Neural progenitor cell (in vitro differentiated cells): ENCODE measurements at regions not wholly inside any gene's neighbourhood (a gene's known extent, or its start where the extent isn't known, plus 50 kb on each side); places are given as distances from the start of the nearest gene placed in this dataset.
A peak's percentile ranks its signal among the peaks of the same experiment; 100 is the strongest.

Source experiments
- DNase-seq: peaks from one replicate; pipeline ENCODE4 v3.0.0-alpha.2; 2016; ENCODE audit warnings: low spot score
- H2AFZ ChIP-seq: fragments of 200-600 bp; sonication (generic); replicated peaks from 2 replicates; pipeline ENCODE4 v1.6.1; 2016; ENCODE audit warnings: antibody characterized with exemption
- H3F3A ChIP-seq: fragments of 200-600 bp; sonication (generic); 2 replicates; pipeline ENCODE4 v1.6.1; 2016; ENCODE audit warnings: antibody characterized with exemption, low read depth
- H3K27ac ChIP-seq: fragments of 200-600 bp; sonication (generic); 2 replicates; pipeline ENCODE4 v1.5.1; 2016; ENCODE audit warnings: mild to moderate bottlenecking
- H3K27me3 ChIP-seq: fragments of 200-600 bp; sonication (generic); 2 replicates; pipeline ENCODE4 v1.6.1; 2016; ENCODE audit warnings: mild to moderate bottlenecking, moderate library complexity
- H3K36me3 ChIP-seq: fragments of 200-600 bp; sonication (generic); 2 replicates; pipeline ENCODE4 v1.5.1; 2016
- H3K4me1 ChIP-seq: fragments of 200-600 bp; sonication (generic); 2 replicates; pipeline ENCODE4 v1.6.1; 2016; ENCODE audit warnings: mixed run types
- H3K4me2 ChIP-seq: fragments of 200-600 bp; sonication (generic); 2 replicates; pipeline ENCODE4 v1.6.1; 2016
- H3K4me3 ChIP-seq: fragments of 200-600 bp; sonication (generic); 2 replicates; pipeline ENCODE4 v1.5.1; 2016
- H3K79me2 ChIP-seq: fragments of 200-600 bp; sonication (generic); 2 replicates; pipeline ENCODE4 v1.6.1; 2016; ENCODE audit warnings: low read depth
- H3K9ac ChIP-seq: fragments of 200-600 bp; sonication (generic); 2 replicates; pipeline ENCODE4 v1.6.1; 2016
- H3K9me3 ChIP-seq: fragments of 200-600 bp; sonication (generic); 2 replicates; pipeline ENCODE4 v1.5.1; 2016; ENCODE audit warnings: low read depth
- H4K20me1 ChIP-seq: fragments of 200-600 bp; sonication (generic); 2 replicates; pipeline ENCODE4 v1.6.1; 2016; ENCODE audit warnings: low read depth
- H3K27ac Mint-ChIP-seq: 3 replicates; pipeline ENCODE4 v1.8.0; 2021; ENCODE audit warnings: mixed read lengths
- H3K27me3 Mint-ChIP-seq: 2 replicates; pipeline ENCODE4 v1.8.0; 2022; ENCODE audit warnings: low read depth, mild to moderate bottlenecking, inconsistent platforms, moderate library complexity, mixed read lengths; ENCODE audit not compliant: insufficient read depth
- H3K36me3 Mint-ChIP-seq: 3 replicates; pipeline ENCODE4 v1.8.0; 2021; ENCODE audit warnings: mixed read lengths
- H3K4me1 Mint-ChIP-seq: 3 replicates; pipeline ENCODE4 v1.8.0; 2021; ENCODE audit warnings: mixed read lengths
- H3K4me3 Mint-ChIP-seq: 3 replicates; pipeline ENCODE4 v1.8.0; 2021; ENCODE audit warnings: mild to moderate bottlenecking, moderate library complexity, mixed read lengths
- H3K9me3 Mint-ChIP-seq: 3 replicates; pipeline ENCODE4 v1.8.0; 2020; ENCODE audit warnings: mixed read lengths
- CTCF ChIP-seq: fragments of 200-600 bp; sonication (generic); IDR thresholded peaks from 2 replicates; pipeline ENCODE4 v1.5.1; 2017; ENCODE audit warnings: antibody characterized with exemption, mild to moderate bottlenecking
- EZH2 ChIP-seq: fragments of 200-600 bp; sonication (generic); IDR thresholded peaks from 2 replicates; pipeline ENCODE4 v1.6.1; 2017; ENCODE audit warnings: antibody characterized with exemption, mild to moderate bottlenecking, moderate library complexity
- EZH2phosphoT487 ChIP-seq: fragments of 200-600 bp; sonication (generic); IDR thresholded peaks from 2 replicates; pipeline ENCODE4 v1.6.1; 2017; ENCODE audit warnings: antibody characterized with exemption

DNA sequence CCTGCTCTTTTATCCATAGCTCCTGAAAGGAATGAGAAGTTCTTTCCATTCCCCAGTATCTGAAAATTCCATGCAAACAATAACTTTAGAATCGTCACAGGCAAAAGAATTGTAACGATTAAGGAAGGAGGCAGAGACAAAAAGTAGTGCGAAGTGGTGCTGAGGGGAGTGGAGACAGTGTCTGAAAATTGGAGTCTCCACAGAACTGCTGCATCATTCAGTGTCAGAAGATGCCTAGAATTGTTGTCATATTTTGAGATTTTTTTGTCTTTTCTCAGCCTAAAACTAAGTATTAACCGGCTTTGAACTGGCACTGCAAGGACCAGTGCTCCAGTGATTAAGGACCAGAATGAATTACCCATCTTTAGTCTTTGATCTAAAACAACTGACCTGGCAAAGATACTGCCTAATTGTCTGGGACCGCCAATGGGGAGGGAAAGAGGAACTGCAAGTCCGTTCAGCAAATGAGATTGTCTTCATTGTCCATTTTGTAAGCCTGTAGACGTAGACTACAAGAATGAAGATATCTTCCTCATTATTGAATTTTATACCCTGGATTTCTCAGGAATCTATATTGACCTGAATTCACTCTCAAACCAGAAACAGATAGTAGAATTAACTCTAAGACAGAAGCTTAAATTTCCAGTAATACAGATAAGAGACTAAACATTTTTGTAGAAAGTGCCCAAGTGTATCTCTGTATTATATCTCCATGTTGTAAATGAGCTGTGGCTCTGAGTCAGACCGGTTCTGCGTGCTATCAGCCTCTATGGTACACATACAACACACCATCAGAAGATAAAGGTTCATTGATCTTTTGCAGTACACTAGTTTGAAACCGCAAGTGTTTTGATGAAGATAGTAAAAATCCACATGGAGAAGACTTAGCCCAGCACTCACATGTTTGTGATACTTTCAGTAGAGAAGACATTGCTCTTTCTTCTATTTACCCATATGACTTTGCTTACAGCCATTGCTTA lies 293.2 kb downstream of the EFNB2 start:
- no peak for DNase-seq
- Histone ChIP-seq H3K27me3 (no peaks in the 10 kb centered on the region), H4K20me1 (no peaks in the 10 kb centered on the region), H2AFZ (no peak overlapping the region), H3K79me2 (no peaks in the 10 kb centered on the region), H3K4me3 (no peak overlapping the region), H3K9ac (no peak overlapping the region), H3K36me3 (no peaks in the 10 kb centered on the region), H3K9me3 (no peaks in the 10 kb centered on the region), H3K4me2 (no peak overlapping the region), H3K4me1 (no peaks in the 10 kb centered on the region), H3F3A (no peaks in the 10 kb centered on the region), H3K27ac (no peak overlapping the region)
- H3K4me3 Mint-ChIP-seq, result no peak overlapping the region
- no peaks in the 10 kb centered on the region for H3K27me3 Mint-ChIP-seq
- TF ChIP-seq CTCF, result no peak
- TF ChIP-seq EZH2, result no peak
- no peak for TF ChIP-seq EZH2phosphoT487
- H3K27ac Mint-ChIP-seq, result no peak overlapping the region
- H3K4me1 Mint-ChIP-seq, result peaks cover 12% of the 10 kb centered on the region
- H3K36me3 Mint-ChIP-seq, result no peaks in the 10 kb centered on the region
- no peaks in the 10 kb centered on the region for H3K9me3 Mint-ChIP-seq

- Mint-ChIP-seq H3K27ac (no peak overlapping the region), H3K27me3 (no peaks in the 10 kb centered on the region), H3K36me3 (no peaks in the 10 kb centered on the region), H3K4me1 (peaks cover 12% of the 10 kb centered on the region), H3K4me3 (no peak overlapping the region), H3K9me3 (no peaks in the 10 kb centered on the region)
- Histone ChIP-seq H3K4me2 (no peak overlapping the region), H3K27me3 (no peaks in the 10 kb centered on the region), H3K9me3 (no peaks in the 10 kb centered on the region), H2AFZ (no peak overlapping the region), H3K79me2 (no peaks in the 10 kb centered on the region), H4K20me1 (no peaks in the 10 kb centered on the region), H3K4me1 (no peaks in the 10 kb centered on the region), H3F3A (no peaks in the 10 kb centered on the region), H3K27ac (no peak overlapping the region), H3K9ac (no peak overlapping the region), H3K36me3 (no peaks in the 10 kb centered on the region), H3K4me3 (no peak overlapping the region)
- no peak for TF ChIP-seq CTCF
- no peak for DNase-seq
These were observed 296.8 kb downstream of the EFNB2 start for GRCh38 chr13:106238690-106239089.

DNA sequence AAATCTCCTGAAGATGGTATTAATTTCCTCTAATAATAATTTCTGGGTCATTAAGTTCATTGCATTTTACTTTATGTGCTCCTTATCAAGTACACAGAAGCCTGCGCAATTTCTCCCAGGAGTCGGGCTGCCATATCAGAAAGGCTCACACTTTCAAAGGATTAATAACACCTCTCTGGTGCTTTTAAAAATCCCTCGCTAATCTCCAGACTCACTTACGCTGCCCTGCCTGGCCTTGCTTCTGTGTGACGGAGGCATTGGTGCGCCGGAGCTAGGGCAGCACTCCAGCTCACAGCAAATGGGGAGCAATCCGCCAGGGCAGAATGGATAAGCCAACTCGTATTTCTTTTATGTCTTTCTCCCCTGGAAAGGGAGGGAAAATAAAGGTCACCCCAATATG lies 300.8 kb downstream of the EFNB2 start:
- H3K4me3 Mint-ChIP-seq, result no peak overlapping the region
- no peak overlapping the region for H3K9ac ChIP-seq
- H3K9me3 Mint-ChIP-seq, result peaks cover 17% of the 10 kb centered on the region
- no peaks in the 10 kb centered on the region for H3F3A ChIP-seq
- no peaks in the 10 kb centered on the region for H3K4me1 ChIP-seq
- peak overlapping the region; percentile 81 for H3K27ac Mint-ChIP-seq
- no peaks in the 10 kb centered on the region for H4K20me1 ChIP-seq
- H3K4me2 ChIP-seq, result no peak overlapping the region
- no peaks in the 10 kb centered on the region for H3K36me3 ChIP-seq
- H3K4me1 Mint-ChIP-seq, result peaks cover 12% of the 10 kb centered on the region
- no peak overlapping the region for H3K27ac ChIP-seq
- peak; percentile 8 for DNase-seq
- no peaks in the 10 kb centered on the region for H3K79me2 ChIP-seq
- no peak overlapping the region for H3K4me3 ChIP-seq
- H3K9me3 ChIP-seq, result no peaks in the 10 kb centered on the region
- TF ChIP-seq EZH2phosphoT487 (no peak), CTCF (no peak), EZH2 (no peak)
- H3K36me3 Mint-ChIP-seq, result no peaks in the 10 kb centered on the region
- H3K27me3 ChIP-seq, result no peaks in the 10 kb centered on the region
- H2AFZ ChIP-seq, result no peak overlapping the region
- no peaks in the 10 kb centered on the region for H3K27me3 Mint-ChIP-seq
